Thyroid gland (tissue), 4 donors: ENCODE measurements at regions not wholly inside any gene's neighbourhood (a gene's known extent, or its start where the extent isn't known, plus 50 kb on each side); places are given as distances from the start of the nearest gene placed in this dataset.

Experiments used
- DNase-seq, 2 donors: peaks; one replicate each; pipeline ENCODE4 v3.0.0-alpha.2; 2019
- H3K27ac ChIP-seq, 3 donors: fragments of 200-600 bp; sonication (generic); 1 replicate in 2 of 3; 2 replicates in 1 of 3; pipeline ENCODE4 v1.5.1; 2016 to 2019; ENCODE audit warnings: mild to moderate bottlenecking in 1 of 3, moderate library complexity in 1 of 3
- H3K27me3 ChIP-seq: fragments of 200-600 bp; sonication (generic); one replicate; pipeline ENCODE4 v1.5.1; 2019
- H3K36me3 ChIP-seq, 2 donors: fragments of 200-600 bp; sonication (generic); one replicate each; pipeline ENCODE4 v1.5.1; 2016 to 2019
- H3K4me1 ChIP-seq, 2 donors: fragments of 200-600 bp; sonication (generic); one replicate each; pipeline ENCODE4 v1.5.1; 2017 to 2019
- H3K4me3 ChIP-seq, 3 donors: fragments of 200-600 bp; sonication (generic); replicated peaks in 1 of 3; 1 replicate in 2 of 3; 2 replicates in 1 of 3; pipeline ENCODE4 v1.5.1; 2016; ENCODE audit warnings: mild to moderate bottlenecking in 1 of 3
- H3K9me3 ChIP-seq: fragments of 200-600 bp; sonication (generic); one replicate; pipeline ENCODE4 v1.5.1; 2017
- CTCF ChIP-seq, 6 experiments: fragments of 200-600 bp in 3 of 6; fragments of 450-650 bp in 3 of 6; sonication (generic) in 3 of 6; IDR thresholded peaks; one replicate each; pipeline ENCODE4 v1.5.1; 2016 to 2019; ENCODE audit warnings: antibody characterized with exemption in 6 of 6, mild to moderate bottlenecking in 2 of 6, inconsistent platforms in 1 of 6, moderate library complexity in 1 of 6
- POLR2A ChIP-seq, 2 donors: fragments of 450-650 bp; IDR thresholded peaks; one replicate each; pipeline ENCODE4 v1.6.1; 2017; ENCODE audit warnings: antibody characterized with exemption in 2 of 2, mild to moderate bottlenecking in 2 of 2, moderate library complexity in 1 of 2
- WGBS, 2 donors: methylation state at CpG; one replicate each; pipeline ENCODE4 v1.1.5; 2017; 5-methylcytosine and 5-hydroxymethylcytosine counted together
- intact Hi-C: fragments of 100-400 bp; cut with DNase I; formaldehyde crosslinking; loops from one replicate; pipeline ENCODE4 v1.15.1; 2023

- TF ChIP-seq CTCF (IDR thresholded peaks at IDR 0.05) (no peak), POLR2A (IDR thresholded peaks at IDR 0.05) (no peak)
- H3K4me1 ChIP-seq = no peaks in the 10 kb centered on the region
- H3K27me3 ChIP-seq = no peaks in the 10 kb centered on the region
- no peak overlapping the region for H3K4me3 ChIP-seq
- no peak for DNase-seq
- H3K9me3 ChIP-seq = no peaks in the 10 kb centered on the region
- H3K27ac ChIP-seq = no peak overlapping the region
- H3K36me3 ChIP-seq = no peaks in the 10 kb centered on the region
- intact Hi-C loops = no loop called here
- 84 to 88% methylated on average over 12 of the region's 12 CpGs for WGBS, 2 donors
Observed at GRCh38 chr1:244162786-244163530, 111.9 kb downstream of the ZBTB18 start.

GRCh38 chr1:244163861-244164510 lies 112.9 kb downstream of the ZBTB18 start:
- no peaks in the 10 kb centered on the region for H3K4me1 ChIP-seq
- 66 to 78% methylated on average over 8 of the region's 8 CpGs for WGBS, 2 donors
- no peaks in the 10 kb centered on the region for H3K36me3 ChIP-seq
- H3K27me3 ChIP-seq = no peaks in the 10 kb centered on the region
- DNase-seq = no peak
- H3K9me3 ChIP-seq = no peaks in the 10 kb centered on the region
- H3K27ac ChIP-seq = peak overlapping the region in 1 of 3 donors; percentile 33
- H3K4me3 ChIP-seq = no peak overlapping the region
- TF ChIP-seq POLR2A (IDR thresholded peaks at IDR 0.05) (no peak), CTCF (IDR thresholded peaks at IDR 0.05) (no peak)
- intact Hi-C loops = no loop called here

GRCh38 chr1:244164511-244164890 lies 113.4 kb downstream of the ZBTB18 start:
- peak overlapping the region in 1 of 3 donors; percentile 33 for H3K27ac ChIP-seq
- no peaks in the 10 kb centered on the region for H3K4me1 ChIP-seq
- H3K36me3 ChIP-seq = no peaks in the 10 kb centered on the region
- TF ChIP-seq CTCF (IDR thresholded peaks at IDR 0.05) (no peak), POLR2A (IDR thresholded peaks at IDR 0.05) (no peak)
- no peak overlapping the region for H3K4me3 ChIP-seq
- H3K9me3 ChIP-seq = no peaks in the 10 kb centered on the region
- no peak for DNase-seq
- WGBS, 2 donors = 78 to 85% methylated on average over 4 of the region's 4 CpGs
- no peaks in the 10 kb centered on the region for H3K27me3 ChIP-seq
- intact Hi-C loops = no loop called here

- H3K4me1 ChIP-seq = no peaks in the 10 kb centered on the region
- H3K36me3 ChIP-seq = no peaks in the 10 kb centered on the region
- no peaks in the 10 kb centered on the region for H3K27me3 ChIP-seq
- H3K9me3 ChIP-seq = no peaks in the 10 kb centered on the region
- intact Hi-C loops = no loop called here
- H3K27ac ChIP-seq = no peak overlapping the region
- no peak for TF ChIP-seq CTCF (IDR thresholded peaks at IDR 0.05)
- TF ChIP-seq POLR2A (IDR thresholded peaks at IDR 0.05) = no peak
- H3K4me3 ChIP-seq = no peak overlapping the region
- DNase-seq = no peak
- WGBS, 2 donors = 79 to 90% methylated on average over 3 of the region's 3 CpGs
Observed at GRCh38 chr1:244165021-244165420, 113.9 kb downstream of the ZBTB18 start.

GRCh38 chr1:244165701-244166100 lies 114.6 kb downstream of the ZBTB18 start:
- DNase-seq = no peak
- TF ChIP-seq POLR2A (IDR thresholded peaks at IDR 0.05) (no peak), CTCF (IDR thresholded peaks at IDR 0.05) (no peak)
- H3K4me3 ChIP-seq = no peak overlapping the region
- H3K9me3 ChIP-seq = no peaks in the 10 kb centered on the region
- no peaks in the 10 kb centered on the region for H3K36me3 ChIP-seq
- 88 to 97% methylated on average over 2 of the region's 2 CpGs for WGBS, 2 donors
- H3K4me1 ChIP-seq = no peaks in the 10 kb centered on the region
- no peaks in the 10 kb centered on the region for H3K27me3 ChIP-seq
- intact Hi-C loops = no loop called here
- H3K27ac ChIP-seq = no peak overlapping the region
